HEK293T (cell line): ENCODE measurements at regions not wholly inside any gene's neighbourhood (a gene's known extent, or its start where the extent isn't known, plus 50 kb on each side); places are given as distances from the start of the nearest gene placed in this dataset.

Source experiments
- CTCF ChIA-PET: fragments of 350-600 bp; formaldehyde crosslinking; extraction: SDS; loops from one replicate; lab custom pipeline; 2021; ENCODE audit warnings: antibody characterized with exemption, inconsistent platforms; lab: Yijun Ruan, JAX
- POLR2A ChIA-PET: fragments of 350-600 bp; formaldehyde crosslinking; extraction: SDS; loops from one replicate; lab custom pipeline; 2020; ENCODE audit warnings: antibody characterized with exemption, inconsistent platforms; lab: Yijun Ruan, JAX
- DNase-seq: peaks from one replicate; pipeline ENCODE4 v3.0.0; 2012; ENCODE audit warnings: mixed read lengths; ENCODE audit errors: extremely low spot score
- ARNT ChIP-seq: fragments of 450-650 bp; IDR thresholded peaks from 2 replicates; pipeline ENCODE4 v1.6.1; 2017; ENCODE audit warnings: mild to moderate bottlenecking
- BHLHE40 ChIP-seq: fragments of 450-650 bp; IDR thresholded peaks from 2 replicates; pipeline ENCODE4 v1.6.1; 2016; ENCODE audit warnings: mild to moderate bottlenecking, moderate library complexity, borderline replicate concordance
- CTBP1 ChIP-seq: fragments of 450-650 bp; IDR thresholded peaks from 2 replicates; pipeline ENCODE4 v1.6.1; 2016; ENCODE audit warnings: borderline replicate concordance
- ELF4 ChIP-seq: fragments of 450-650 bp; IDR thresholded peaks from 2 replicates; pipeline ENCODE4 v1.6.1; 2017; ENCODE audit warnings: antibody characterized with exemption
- FOXA1 ChIP-seq: fragments of 450-650 bp; IDR thresholded peaks from 2 replicates; pipeline ENCODE4 v1.6.1; 2016; ENCODE audit warnings: mild to moderate bottlenecking
- FOXK2 ChIP-seq: fragments of 450-650 bp; IDR thresholded peaks from 2 replicates; pipeline ENCODE4 v1.6.1; 2016; ENCODE audit warnings: mild to moderate bottlenecking
- FOXM1 ChIP-seq: fragments of 450-650 bp; IDR thresholded peaks from 2 replicates; pipeline ENCODE4 v1.6.1; 2017; ENCODE audit warnings: mild to moderate bottlenecking, borderline replicate concordance
- HDGF ChIP-seq: fragments of 450-650 bp; IDR thresholded peaks from 2 replicates; pipeline ENCODE4 v1.6.1; 2017; ENCODE audit warnings: antibody characterized with exemption, borderline replicate concordance
- L3MBTL2 ChIP-seq: fragments of 450-650 bp; conservative IDR thresholded peaks from 2 replicates; pipeline ENCODE4 v1.6.1; 2016; ENCODE audit warnings: mild to moderate bottlenecking
- LEF1 ChIP-seq: fragments of 450-650 bp; IDR thresholded peaks from 2 replicates; pipeline ENCODE4 v1.6.1; 2017; ENCODE audit warnings: mild to moderate bottlenecking, borderline replicate concordance
- NFRKB ChIP-seq: fragments of 450-650 bp; IDR thresholded peaks from 2 replicates; pipeline ENCODE4 v1.6.1; 2016; ENCODE audit warnings: mild to moderate bottlenecking, moderate library complexity
- SP1 ChIP-seq: fragments of 450-650 bp; IDR thresholded peaks from 2 replicates; pipeline ENCODE4 v1.6.1; 2017
- SUZ12 ChIP-seq: fragments of 450-650 bp; IDR thresholded peaks from 2 replicates; pipeline ENCODE4 v1.6.1; 2016; ENCODE audit warnings: mild to moderate bottlenecking
- TARDBP ChIP-seq: fragments of 450-650 bp; IDR thresholded peaks from 2 replicates; pipeline ENCODE4 v1.6.1; 2016
- ZNF384 ChIP-seq: fragments of 450-650 bp; IDR thresholded peaks from 2 replicates; pipeline ENCODE4 v1.6.1; 2016
- TF ChIP-seq, protein P1 (sequence below): fragments of 450-650 bp; IDR thresholded peaks from 2 replicates; pipeline ENCODE4 v1.6.1; 2016

- CTCF ChIA-PET = no interaction called here
- POLR2A ChIA-PET = no interaction called here
- DNase-seq = no peak
- no peak for TF ChIP-seq SP1
- no peak for TF ChIP-seq BHLHE40
- TF ChIP-seq NFRKB = no peak
- TF ChIP-seq FOXM1 = no peak
- no peak for TF ChIP-seq CTBP1
- TF ChIP-seq, protein P1, sequence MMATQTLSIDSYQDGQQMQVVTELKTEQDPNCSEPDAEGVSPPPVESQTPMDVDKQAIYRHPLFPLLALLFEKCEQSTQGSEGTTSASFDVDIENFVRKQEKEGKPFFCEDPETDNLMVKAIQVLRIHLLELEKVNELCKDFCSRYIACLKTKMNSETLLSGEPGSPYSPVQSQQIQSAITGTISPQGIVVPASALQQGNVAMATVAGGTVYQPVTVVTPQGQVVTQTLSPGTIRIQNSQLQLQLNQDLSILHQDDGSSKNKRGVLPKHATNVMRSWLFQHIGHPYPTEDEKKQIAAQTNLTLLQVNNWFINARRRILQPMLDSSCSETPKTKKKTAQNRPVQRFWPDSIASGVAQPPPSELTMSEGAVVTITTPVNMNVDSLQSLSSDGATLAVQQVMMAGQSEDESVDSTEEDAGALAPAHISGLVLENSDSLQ = no peak
- no peak for TF ChIP-seq SUZ12
- no peak for TF ChIP-seq ARNT
- TF ChIP-seq TARDBP = no peak
- TF ChIP-seq L3MBTL2 = no peak
- TF ChIP-seq FOXK2 = no peak
- no peak for TF ChIP-seq ELF4
- TF ChIP-seq LEF1 = no peak
- TF ChIP-seq FOXA1 = no peak
- TF ChIP-seq HDGF = no peak
- TF ChIP-seq ZNF384 = no peak
Observed at GRCh38 chr9:80467632-80468031, 895.9 kb downstream of the TLE4 start.

- POLR2A ChIA-PET = no interaction called here
- TF ChIP-seq ZNF384 (no peak), BHLHE40 (no peak), FOXM1 (no peak), ELF4 (no peak)
- CTCF ChIA-PET = no interaction called here
- DNase-seq = no peak
Observed at GRCh38 chr9:80465556-80465955, 893.8 kb downstream of the TLE4 start.

DNA sequence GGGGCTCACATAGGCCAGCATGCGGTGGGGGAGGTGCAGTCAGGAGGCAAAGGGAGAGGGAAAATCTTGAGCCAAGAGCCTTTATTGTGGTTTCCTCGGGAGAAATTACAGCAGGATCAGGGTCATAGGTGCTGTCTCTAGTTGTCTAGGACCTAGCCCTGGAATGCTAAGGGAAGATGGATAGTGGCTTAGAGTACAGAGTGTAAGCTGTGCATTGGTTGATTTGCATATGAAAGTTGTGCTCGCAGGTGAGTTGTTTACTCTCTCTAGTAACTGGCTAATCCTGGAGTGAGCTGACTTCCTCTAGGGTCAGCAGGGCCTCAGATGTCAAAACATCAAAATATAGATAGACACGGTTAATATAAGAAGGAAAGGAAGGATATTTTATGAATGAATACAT is 877.7 kb downstream of the TLE4 start:
- no peak for DNase-seq
- POLR2A ChIA-PET = no interaction called here
- CTCF ChIA-PET = interaction anchor here (0.6 kb wide), 1 partner anchor 306 kb away, joined by 3 read pairs; no protein-coding TSS in a partner anchor
- TF ChIP-seq FOXA1 (no peak), TARDBP (no peak), SUZ12 (no peak), LEF1 (no peak), HDGF (no peak), CTBP1 (no peak), L3MBTL2 (no peak), NFRKB (no peak), SP1 (no peak), ARNT (no peak), FOXK2 (no peak), ELF4 (no peak), BHLHE40 (no peak)
- TF ChIP-seq, protein P1 = no peak

- CTCF ChIA-PET = no interaction called here
- DNase-seq = no peak
- no peak for TF ChIP-seq ARNT
- TF ChIP-seq SP1 = no peak
- TF ChIP-seq, protein P1 = no peak
- TF ChIP-seq ZNF384 = no peak
- no peak for TF ChIP-seq FOXM1
- TF ChIP-seq L3MBTL2 = no peak
- TF ChIP-seq FOXA1 = no peak
- no peak for TF ChIP-seq CTBP1
- no peak for TF ChIP-seq HDGF
- TF ChIP-seq SUZ12 = no peak
- TF ChIP-seq ELF4 = no peak
- TF ChIP-seq NFRKB = no peak
- no peak for TF ChIP-seq BHLHE40
- TF ChIP-seq TARDBP = no peak
- no peak for TF ChIP-seq FOXK2
- TF ChIP-seq LEF1 = no peak
- POLR2A ChIA-PET = no interaction called here
Observed at GRCh38 chr9:80448996-80449395, 877.2 kb downstream of the TLE4 start.

DNA sequence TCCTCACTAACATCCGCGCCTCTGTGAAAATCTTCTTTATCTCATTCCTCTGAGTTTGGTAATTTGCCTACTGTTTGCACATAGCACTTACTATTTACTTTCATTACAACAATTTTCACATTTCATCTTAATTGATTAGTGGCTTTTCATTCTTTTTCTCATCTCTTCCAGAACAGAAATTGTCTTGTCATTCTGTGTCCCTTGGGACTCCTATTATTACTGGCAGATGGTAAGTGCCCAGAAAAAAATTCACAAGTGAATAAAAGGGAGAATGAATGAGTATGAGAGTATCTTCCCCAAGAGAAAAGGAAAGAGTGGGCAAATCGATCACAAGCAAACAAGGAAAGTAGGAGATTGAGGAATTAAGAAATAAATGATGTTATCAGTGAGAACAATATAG is 876.1 kb downstream of the TLE4 start:
- TF ChIP-seq SP1 (no peak), LEF1 (no peak), TARDBP (no peak), ZNF384 (no peak)
- DNase-seq = no peak
- ChIA-PET POLR2A (no interaction called here), CTCF (no interaction called here)

DNA sequence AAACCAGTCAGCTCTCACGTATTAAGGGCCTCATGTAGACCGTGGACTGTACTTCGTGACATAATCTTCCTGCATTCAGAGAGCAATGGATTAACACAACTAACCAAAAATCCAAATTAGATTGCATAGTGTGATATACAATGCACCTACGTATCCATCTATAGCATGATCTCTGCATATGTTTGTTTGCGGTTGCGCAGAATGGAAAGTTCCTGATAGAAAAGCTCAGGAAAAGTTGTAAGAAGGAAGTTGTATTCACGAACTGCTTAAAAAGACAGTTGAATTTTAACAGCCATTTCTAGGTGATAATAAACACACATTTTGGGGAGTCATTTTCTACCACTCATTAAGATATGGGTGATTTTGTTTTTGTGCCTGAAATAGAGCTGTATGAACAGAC is 869.0 kb downstream of the TLE4 start:
- TF ChIP-seq L3MBTL2 (no peak), CTBP1 (no peak), ZNF384 (no peak), FOXM1 (no peak), SP1 (no peak), BHLHE40 (no peak), SUZ12 (no peak), TARDBP (no peak), LEF1 (no peak)
- POLR2A ChIA-PET = no interaction called here
- no peak for DNase-seq

GRCh38 chr9:80437825-80438224 is 866.1 kb downstream of the TLE4 start:
- DNase-seq = no peak
- CTCF ChIA-PET = no interaction called here
- TF ChIP-seq FOXK2 (no peak), HDGF (no peak), SUZ12 (no peak), LEF1 (no peak), FOXA1 (no peak), L3MBTL2 (no peak), CTBP1 (no peak), ELF4 (no peak), ZNF384 (no peak), SP1 (no peak), ARNT (no peak), TARDBP (no peak), NFRKB (no peak)
- TF ChIP-seq, protein P1 = no peak
- POLR2A ChIA-PET = no interaction called here

More for the DNA sequence above, 869.0 kb downstream of the TLE4 start:
- CTCF ChIA-PET = no interaction called here
